HG02943 (cell line): ENCODE measurements at regions not wholly inside any gene's neighbourhood (a gene's known extent, or its start where the extent isn't known, plus 50 kb on each side); places are given as distances from the start of the nearest gene placed in this dataset.

Experiments
- ATAC-seq: cut with Tn5 transposase; IDR thresholded peaks from one replicate; pipeline ENCODE4 v1.9.1; 2021; ENCODE audit warnings: mild to moderate bottlenecking, low read depth, moderate library complexity; ENCODE audit not compliant: unreplicated experiment

DNA sequence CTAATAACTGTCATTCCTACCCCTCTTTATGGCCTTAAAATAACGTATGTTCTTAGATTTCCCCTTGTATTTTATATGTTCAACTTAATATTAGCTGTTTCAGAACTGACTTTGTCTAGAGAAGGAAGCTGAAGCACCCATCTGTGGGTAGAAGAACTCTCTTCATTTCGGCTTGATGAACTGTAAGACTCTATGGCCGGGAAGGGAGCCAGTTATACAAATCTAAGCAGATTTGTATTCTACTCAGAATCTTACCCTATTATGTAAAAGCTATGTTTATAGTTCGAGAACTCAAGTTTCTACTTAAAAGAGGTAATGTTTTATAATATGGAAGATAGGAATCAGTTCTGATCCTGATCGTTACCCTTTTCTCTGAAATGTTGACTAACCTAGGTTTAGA, 390.9 kb upstream of the PRICKLE1 start:
- no peak for ATAC-seq

DNA sequence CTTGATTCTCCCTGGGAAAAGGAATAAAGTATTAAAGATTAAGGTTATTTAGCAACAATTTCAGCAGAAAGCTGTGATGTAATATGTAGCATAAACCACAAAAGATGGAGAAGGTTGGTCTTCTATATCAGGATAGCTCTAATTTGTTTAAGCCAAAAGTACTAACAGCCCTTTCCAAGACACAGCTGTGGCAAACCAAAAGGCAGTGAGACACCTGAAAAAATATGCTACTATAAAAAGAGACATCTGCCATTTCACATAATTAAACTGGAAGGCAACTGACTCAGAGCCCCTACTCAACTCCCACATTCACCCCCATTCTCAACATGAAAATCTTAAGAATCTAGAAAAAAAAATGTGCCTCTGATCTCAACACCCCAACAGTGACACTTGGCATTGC, 390.2 kb upstream of the PRICKLE1 start:
- ATAC-seq, result no peak

DNA sequence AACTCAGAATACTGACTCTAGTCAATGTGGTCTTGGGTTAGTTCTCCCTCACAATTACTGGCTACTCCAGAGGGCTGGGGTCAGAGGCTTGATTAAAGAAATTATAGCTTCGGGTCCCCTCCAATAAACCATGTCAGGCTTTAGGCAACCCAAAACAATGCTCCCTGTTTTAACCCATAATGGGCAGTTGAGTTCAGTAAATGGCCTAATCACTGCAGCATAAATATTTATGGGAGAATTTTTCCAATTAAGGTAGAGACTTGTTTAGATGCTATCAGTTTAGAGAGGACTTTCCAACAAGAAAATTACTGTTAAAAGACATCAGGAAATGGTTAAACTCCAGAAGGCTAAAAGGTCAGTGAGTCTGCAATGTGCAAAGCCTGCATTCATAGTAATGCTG, 389.2 kb upstream of the PRICKLE1 start:
- ATAC-seq, result no peak

DNA sequence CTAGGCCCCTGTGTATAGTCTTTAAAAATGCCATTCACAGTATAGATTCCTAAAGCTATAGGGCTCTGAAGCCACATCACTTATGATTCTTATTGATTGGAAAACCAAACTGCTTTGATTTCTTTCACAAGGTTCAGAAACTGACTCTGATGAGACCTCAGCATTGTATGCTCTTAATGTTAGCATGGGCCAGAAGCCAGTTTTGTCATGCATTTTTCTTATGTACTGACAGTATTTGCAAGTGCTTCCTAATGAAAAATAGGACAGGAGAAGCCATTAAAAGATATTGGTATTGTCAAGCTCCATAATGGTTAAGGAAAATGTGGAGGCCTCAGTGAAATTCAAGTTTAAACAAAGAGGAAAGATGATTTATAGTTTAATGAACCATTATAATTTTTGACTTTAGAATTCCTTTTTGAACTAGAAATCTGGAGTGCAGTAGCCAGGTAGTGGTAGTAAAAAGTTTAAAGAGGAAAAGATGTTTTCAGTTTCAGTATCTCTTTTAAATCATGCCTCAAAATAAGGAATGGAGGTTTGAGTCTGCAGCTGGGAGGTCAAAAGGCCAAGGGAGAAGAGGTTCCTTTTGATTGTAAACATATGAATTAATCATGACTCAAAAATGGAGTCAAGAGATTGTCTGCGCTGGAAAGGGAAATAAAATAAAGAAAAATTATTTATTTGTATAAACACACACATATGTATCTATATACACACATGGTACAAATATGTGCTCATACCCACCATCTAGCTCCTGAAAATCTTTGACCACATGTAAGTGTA, 388.1 kb upstream of the PRICKLE1 start:
- ATAC-seq, result no peak

DNA sequence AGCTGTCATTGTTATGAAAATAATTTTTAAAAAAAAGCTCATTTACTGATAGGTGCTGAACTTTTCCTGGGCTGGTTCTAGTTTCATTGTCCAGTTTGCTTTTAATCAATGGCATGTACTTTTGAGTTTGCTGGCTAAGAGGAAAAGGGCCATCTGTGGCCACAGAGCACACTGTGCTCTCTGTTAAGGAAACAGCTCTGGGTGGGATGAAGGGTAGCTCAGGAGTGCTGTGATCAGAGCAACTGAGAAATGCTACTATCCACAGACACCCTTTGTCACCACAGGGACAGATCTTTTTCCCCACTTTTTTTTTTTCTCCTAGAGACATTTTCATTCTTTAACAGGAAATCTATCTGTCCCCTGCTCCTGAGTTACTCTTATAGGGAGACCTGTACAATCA, 387.1 kb upstream of the PRICKLE1 start:
- ATAC-seq, result no peak

DNA sequence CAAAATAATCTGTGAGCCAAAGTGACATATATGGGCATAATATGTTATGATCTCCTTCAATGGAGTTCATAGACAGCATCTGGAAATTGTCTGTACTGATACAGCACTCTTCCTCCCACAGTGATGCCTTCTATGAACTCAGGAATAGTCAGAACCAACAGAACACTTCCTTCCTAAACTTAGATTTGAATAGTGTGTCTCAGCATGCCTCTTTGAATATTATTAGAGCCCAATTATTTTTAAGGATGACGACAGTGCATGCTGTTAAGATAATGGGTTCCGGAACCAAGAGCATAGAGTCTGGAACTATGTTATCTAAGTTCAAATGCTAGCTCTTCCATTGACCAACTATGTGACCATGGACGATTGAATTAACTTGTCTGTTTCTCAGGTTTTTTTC, 386.6 kb upstream of the PRICKLE1 start:
- ATAC-seq, result no peak

DNA sequence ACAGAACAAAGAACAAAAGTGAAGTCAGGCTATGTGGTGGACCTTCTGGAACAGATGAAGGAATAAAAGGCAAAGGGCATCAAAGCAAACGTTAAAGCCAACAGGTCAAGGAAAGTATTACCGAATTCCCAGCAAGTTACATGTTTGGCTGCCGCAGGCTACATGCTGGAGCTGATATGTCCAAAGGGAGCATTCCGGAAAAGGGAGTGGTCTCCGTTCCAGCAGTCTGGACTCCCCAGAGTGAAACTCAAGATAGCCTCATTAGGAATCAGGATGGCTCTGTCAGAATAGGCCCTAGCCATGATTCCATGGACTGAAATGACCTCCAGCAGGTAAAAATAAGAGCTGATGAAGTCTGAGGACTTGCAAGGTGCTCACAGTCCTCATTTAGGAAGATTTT, 379.8 kb upstream of the PRICKLE1 start:
- ATAC-seq, result no peak

DNA sequence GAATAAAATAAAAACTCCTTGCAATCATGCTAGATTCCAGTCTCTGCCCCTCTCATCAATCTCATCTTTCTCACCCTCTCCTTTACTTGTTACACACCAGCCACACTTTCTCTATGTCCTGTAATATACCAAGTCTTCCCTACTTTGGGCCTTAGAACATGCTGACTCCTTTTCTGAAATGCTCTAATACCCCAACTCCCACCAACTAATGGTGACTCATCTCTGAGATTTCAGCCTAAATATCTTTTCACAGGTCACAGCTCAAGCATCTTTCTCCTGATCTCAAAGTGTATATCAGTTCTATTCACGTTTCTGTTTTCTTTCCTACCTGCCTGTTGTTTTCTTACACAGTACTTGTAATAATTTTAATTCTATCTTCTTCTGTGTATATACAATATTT, 378.9 kb upstream of the PRICKLE1 start:
- no peak for ATAC-seq

DNA sequence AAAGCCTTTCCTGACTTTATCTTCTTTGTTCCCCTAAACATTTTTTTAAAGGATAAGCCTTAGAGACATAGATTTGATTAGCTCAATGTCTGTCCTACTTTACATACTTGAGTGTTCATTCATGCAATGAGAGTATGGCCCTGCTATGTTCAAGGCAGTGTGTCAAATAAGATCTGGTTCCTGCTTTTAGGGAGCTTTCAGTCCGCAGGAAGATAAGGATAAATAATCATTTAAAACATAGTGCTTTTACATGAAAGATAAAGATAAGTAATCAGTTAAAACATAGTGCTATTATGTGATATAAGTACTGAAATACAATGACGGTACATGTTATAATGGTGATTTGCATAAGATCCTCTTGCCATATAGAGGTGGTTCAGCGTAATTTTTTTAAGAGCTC, 378.3 kb upstream of the PRICKLE1 start:
- ATAC-seq, result no peak

DNA sequence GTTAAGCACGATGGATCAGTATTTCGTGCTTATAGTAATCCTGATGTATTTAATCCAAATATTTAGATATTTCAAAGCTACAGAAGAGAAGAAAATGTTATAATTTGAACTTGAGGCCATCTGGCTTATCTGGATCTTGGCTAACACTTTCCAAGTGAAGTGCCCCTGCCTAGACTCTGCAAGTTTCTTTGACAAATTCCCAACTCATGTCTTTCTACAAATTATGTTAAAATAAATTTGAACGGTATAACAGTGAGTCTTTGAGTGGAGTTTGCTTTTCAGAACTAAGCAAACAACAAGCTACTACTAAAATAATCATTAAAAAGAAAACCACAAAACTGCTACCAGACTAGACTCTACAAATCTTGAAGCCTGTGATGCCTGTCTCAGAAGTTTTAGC, 374.4 kb upstream of the PRICKLE1 start:
- ATAC-seq, result no peak

DNA sequence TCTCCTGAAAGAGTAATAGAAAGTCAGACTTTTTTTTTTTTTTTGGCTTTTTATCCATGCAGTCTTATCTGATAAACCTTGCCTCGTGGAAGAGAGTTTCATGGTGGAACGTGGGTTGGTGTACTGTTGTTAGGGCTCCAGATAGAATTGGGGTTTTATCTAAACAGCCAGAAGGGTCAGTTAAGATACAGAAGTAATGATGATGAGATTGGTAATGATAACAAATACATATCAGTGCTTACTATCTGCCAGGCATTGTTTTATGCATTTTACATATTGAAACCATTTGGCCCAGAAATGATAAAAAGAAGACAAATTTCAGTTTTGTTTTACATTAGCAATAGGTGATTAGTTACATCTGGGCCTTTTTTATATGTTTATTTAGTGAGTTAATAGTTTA, 372.8 kb upstream of the PRICKLE1 start:
- no peak for ATAC-seq

DNA sequence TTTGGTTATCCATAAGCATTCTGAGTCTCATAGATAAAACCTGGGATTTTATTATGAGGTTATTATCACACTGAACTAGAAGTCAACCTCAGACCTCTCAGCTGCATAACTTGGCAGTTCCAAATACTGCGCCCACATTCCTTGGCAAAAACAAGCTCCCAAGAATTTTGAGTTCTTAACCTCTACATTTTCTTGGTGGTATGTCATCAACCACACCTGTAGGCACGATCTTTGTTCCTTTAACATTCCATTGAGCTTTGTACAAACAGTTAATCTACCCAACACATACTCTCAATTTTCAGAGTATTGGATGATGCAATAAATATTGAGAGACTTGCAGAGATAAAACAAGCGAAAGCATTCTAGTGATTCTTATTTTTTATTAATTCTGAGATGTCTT, 371.8 kb upstream of the PRICKLE1 start:
- no peak for ATAC-seq

DNA sequence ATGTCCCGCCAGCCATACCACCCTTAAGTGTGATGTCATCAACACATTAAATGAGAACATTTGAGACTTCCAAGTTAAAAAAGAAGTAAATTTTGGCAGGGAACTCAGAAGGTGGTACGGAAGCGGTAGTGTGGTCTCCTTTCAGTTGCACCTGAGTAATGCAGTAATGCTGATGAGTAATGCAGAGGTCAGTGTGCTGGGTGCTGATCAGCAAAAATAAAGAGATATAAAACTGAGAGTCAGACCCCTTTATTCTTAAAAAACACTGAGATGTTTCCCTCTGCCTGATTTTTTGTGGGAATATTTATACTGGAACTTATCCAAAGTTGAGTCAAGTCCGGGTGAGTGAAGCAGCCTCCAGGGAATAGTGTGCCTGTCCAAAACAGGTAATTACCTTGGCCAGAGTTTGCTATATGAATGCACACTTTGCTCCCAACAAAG, 370.6 kb upstream of the PRICKLE1 start:
- no peak for ATAC-seq

DNA sequence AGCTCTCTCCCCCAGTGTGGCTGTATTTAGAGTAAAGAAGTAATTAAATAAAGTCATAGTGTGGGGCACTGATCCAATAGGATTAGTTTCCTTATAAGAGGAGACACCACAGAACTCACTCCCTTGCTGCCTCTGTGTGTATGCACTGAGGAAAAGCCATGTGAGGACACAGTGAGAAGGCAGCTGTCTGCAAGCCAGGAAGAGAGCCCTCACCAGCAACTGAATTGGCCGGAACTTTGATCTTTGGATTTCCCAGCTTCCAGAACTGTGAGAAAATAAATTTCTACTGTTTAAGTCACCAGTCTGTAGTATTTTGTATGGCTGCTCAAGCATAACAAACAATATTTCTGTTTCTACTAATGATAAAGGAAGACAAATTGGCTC, 368.7 kb upstream of the PRICKLE1 start:
- ATAC-seq, result no peak

DNA sequence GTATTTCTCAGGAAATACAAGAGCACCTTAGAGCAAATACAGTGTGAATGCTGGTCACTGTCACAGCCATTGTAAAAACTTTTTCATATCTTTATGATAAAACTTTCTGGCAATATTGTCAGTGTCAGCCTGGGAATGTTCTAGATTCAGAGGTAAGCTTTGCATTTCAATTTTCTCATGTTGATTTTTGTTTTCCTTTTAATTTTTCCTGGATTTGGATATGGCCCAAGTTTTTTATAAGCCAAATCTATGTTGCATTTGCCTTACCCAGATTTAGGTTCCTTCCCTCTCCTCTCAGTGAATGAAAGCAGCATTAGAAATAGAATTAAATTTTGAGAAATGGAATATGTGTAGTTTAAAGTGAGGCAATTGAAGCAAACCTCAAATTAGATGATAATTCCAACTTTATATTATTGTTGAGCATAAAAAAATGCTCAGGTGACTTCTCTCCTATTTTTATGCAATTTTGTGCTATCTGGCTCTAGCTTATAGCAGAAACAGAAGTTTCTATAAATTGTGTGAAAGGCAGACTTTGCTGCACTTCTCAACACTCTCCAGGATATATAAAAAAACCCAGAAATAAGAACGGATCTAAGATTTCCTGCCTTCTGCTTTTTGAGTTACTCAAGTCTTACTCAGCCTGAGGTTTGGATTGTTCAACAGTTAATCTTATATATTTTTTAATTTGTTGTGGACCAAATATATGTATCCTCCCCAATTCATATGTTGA, 368.2 kb upstream of the PRICKLE1 start:
- ATAC-seq, result no peak

DNA sequence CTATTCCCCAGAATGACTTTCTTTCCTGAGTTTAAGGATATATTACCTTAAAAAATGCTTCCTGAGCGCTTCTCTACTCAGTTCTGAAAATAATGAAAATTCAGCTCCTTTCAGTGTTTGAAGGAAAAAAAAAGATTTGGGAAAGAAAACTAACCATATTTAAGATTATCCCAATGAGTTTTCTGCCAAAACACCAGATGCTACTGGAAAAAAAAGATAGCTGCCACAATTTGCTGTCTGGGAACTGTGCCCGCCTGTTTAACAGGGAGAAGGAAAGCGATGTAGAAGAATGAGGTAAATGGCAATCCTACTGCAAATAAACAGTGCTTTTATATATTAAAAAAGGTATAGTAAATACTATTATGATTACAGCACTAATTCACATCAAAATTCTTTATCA, 367.6 kb upstream of the PRICKLE1 start:
- no peak for ATAC-seq

DNA sequence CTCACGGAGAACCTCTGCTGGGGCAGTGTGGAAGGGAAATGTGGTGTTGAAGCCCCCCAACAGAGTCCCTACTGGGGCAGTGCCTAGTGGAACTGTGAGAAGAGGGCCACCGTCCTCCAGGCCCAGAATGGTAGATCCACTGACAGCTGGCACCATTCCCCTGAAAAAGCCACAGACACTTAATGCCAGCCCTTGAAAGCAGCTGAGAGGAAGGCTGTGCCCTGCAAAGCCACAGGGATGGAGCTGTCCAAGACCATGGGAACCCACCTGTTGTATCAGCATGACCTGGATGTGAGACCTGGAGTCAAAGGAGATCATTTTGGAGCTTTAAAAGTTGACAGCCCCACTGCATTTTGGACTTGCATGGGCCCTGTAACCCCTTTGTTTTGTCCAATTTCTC, 363.5 kb upstream of the PRICKLE1 start:
- ATAC-seq, result no peak

DNA sequence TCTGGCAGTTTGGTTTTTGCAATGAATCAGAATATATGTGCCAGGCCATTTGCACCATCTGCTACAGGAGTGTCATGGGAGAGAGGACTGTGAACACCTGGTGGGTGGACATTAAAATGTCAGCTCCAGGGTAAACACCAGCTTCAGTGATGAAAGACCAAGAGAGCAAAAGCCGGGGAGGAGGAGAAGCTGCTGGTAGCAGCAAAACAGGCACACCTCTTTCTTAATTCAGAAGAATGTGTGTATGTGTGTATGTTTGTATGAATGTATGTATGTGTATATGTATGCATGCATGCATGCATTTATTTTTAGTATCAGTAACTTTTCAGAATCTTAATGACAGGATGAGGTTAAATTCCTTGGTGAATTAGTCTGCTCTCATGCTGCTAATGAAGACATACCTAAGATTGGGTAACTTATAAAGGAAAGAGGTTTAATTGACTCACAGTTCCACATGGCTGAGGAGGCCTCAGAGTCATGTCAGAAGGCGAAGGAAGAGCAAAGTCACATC, 357.4 kb upstream of the PRICKLE1 start:
- ATAC-seq, result no peak

DNA sequence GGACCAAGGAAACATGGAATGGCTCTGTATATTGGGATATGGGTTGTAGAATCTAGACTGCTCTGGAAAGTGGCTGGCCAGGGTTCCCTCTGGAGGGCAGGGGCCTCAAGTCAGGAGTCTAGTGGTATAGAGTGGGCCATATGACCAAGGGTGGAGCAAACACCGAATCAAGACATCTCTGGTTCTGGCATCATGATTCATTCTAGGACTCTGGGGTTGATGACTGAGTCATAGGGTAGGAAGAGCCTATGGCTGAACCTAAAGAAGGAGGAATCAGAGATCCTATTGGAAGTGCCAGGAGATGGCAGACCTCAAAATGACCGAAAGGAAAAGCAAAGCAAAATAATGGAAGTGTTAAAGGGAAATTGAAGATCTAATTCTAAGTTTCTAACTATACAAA, 356.4 kb upstream of the PRICKLE1 start:
- ATAC-seq, result no peak

DNA sequence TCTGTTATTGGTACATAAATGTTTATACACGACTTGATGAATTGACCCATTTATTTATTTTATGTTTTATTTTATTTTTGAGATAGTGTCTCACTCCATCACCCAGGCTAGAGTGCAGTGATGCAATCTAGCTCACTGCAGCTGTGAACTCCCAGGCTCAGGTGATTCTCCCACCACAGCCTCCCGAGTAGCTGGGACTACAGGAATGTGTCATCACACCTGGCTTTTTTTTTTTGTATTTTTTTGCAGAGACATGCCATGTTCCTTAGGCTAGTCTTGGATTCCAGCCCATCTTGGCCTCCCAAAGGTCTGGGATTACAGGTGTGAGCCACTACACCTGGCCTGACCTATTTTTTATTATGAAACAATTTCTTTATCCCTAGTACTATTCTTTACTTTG, 355.0 kb upstream of the PRICKLE1 start:
- no peak for ATAC-seq

DNA sequence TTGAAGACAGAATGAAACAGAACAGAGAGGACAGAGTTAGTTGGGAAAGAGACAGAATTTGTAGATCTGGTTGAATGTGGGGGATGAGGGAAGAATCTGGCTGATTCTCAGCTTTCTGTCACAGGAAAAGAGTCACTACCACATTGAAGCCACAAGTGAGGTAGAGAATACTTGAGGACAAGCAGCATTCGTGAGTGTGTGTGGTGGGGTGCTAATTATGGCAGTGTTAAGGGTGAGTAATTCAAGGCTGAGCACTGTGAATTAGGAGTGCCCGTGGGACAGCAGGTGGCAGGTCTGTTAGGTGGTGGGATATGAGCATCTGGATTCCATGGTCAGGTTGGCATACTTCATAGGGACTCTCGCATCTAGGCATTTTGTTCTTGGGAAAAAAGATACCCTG, 347.4 kb upstream of the PRICKLE1 start:
- no peak for ATAC-seq

DNA sequence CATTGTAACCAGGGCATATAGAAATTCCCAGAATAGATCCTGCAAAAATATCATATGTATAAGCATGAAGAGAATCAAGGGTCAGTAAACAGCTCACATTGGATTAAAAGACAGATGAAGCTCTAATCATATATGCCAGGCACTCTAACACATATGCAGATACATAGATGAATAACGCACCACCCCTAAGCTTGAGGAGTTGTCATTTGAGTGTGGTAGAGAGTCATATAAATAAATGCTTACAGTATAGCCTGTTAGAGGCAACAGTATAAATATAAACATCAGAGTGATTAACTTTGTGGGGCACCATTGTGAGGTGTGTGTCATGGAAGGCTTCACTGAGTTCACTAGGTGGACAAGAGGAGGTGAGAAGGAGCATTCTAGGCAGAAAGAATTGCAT, 346.7 kb upstream of the PRICKLE1 start:
- ATAC-seq, result no peak
